Ishikawa (cell line): ENCODE measurements at regions not wholly inside any gene's neighbourhood (a gene's known extent, or its start where the extent isn't known, plus 50 kb on each side); places are given as distances from the start of the nearest gene placed in this dataset.

Source experiments
- CEBPB ChIP-seq: IDR thresholded peaks from 2 replicates; pipeline ENCODE4 v1.6.1; 2012
- CREB1 ChIP-seq: IDR thresholded peaks from 2 replicates; pipeline ENCODE4 v1.6.1; 2012; ENCODE audit warnings: low read depth
- EGR1 ChIP-seq: IDR thresholded peaks from 2 replicates; pipeline ENCODE4 v1.6.1; 2012
- EP300 ChIP-seq: IDR thresholded peaks from 2 replicates; pipeline ENCODE4 v1.6.1; 2012; ENCODE audit warnings: borderline replicate concordance
- FOXM1 ChIP-seq: IDR thresholded peaks from 2 replicates; pipeline ENCODE4 v1.6.1; 2012; ENCODE audit warnings: low read depth, borderline replicate concordance
- NFIC ChIP-seq: IDR thresholded peaks from 2 replicates; pipeline ENCODE4 v1.6.1; 2012
- RAD21 ChIP-seq: IDR thresholded peaks from 2 replicates; pipeline ENCODE4 v1.6.1; 2012; ENCODE audit warnings: low read depth
- TAF1 ChIP-seq: IDR thresholded peaks from 2 replicates; pipeline ENCODE4 v1.6.1; 2012; ENCODE audit warnings: low read depth, mild to moderate bottlenecking
- TCF12 ChIP-seq: IDR thresholded peaks from 2 replicates; pipeline ENCODE4 v1.6.1; 2012; ENCODE audit warnings: low read depth
- TEAD4 ChIP-seq: IDR thresholded peaks from 2 replicates; pipeline ENCODE4 v1.6.1; 2012
- YY1 ChIP-seq: IDR thresholded peaks from 2 replicates; pipeline ENCODE4 v1.6.1; 2012; ENCODE audit warnings: low read depth
- ZBTB7A ChIP-seq: IDR thresholded peaks from 2 replicates; pipeline ENCODE4 v1.6.1; 2012; ENCODE audit warnings: low read depth
- TF ChIP-seq, protein P1 (sequence below): IDR thresholded peaks from 2 replicates; pipeline ENCODE4 v1.6.1; 2012; ENCODE audit warnings: low read depth, mild to moderate bottlenecking
- TF ChIP-seq, protein P2 (sequence below): IDR thresholded peaks from 2 replicates; pipeline ENCODE4 v1.6.1; 2012
- TF ChIP-seq, protein P3 (sequence below): IDR thresholded peaks from 2 replicates; pipeline ENCODE4 v1.6.1; 2012

DNA sequence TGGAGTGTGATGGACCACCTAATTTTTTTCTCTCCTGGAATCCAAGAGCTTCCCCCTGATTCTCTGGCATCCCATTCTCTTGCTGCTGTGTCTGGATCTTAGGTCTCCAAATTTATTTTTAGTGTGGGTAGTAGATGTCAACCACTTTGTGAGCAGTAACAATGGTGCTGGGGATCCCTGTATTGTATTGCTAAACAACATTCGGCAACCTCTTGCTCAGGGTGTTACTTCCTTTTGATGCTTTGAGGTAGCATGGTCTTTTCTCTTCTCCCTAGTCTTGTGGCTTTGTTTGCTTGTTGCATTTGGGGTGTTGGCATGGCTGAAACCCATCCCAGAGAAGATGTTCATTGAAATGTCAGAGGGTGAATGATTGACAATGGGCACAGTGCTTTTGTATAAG, 737.4 kb downstream of the BCL11A start:
- TF ChIP-seq ZBTB7A: no peak
- TF ChIP-seq FOXM1: no peak
- no peak for TF ChIP-seq TAF1
- no peak for TF ChIP-seq CREB1
- no peak for TF ChIP-seq TEAD4
- no peak for TF ChIP-seq CEBPB
- TF ChIP-seq TCF12: no peak
- TF ChIP-seq RAD21: no peak
- TF ChIP-seq EP300: no peak
- TF ChIP-seq, protein P1, sequence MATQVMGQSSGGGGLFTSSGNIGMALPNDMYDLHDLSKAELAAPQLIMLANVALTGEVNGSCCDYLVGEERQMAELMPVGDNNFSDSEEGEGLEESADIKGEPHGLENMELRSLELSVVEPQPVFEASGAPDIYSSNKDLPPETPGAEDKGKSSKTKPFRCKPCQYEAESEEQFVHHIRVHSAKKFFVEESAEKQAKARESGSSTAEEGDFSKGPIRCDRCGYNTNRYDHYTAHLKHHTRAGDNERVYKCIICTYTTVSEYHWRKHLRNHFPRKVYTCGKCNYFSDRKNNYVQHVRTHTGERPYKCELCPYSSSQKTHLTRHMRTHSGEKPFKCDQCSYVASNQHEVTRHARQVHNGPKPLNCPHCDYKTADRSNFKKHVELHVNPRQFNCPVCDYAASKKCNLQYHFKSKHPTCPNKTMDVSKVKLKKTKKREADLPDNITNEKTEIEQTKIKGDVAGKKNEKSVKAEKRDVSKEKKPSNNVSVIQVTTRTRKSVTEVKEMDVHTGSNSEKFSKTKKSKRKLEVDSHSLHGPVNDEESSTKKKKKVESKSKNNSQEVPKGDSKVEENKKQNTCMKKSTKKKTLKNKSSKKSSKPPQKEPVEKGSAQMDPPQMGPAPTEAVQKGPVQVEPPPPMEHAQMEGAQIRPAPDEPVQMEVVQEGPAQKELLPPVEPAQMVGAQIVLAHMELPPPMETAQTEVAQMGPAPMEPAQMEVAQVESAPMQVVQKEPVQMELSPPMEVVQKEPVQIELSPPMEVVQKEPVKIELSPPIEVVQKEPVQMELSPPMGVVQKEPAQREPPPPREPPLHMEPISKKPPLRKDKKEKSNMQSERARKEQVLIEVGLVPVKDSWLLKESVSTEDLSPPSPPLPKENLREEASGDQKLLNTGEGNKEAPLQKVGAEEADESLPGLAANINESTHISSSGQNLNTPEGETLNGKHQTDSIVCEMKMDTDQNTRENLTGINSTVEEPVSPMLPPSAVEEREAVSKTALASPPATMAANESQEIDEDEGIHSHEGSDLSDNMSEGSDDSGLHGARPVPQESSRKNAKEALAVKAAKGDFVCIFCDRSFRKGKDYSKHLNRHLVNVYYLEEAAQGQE: no peak
- TF ChIP-seq NFIC: no peak
- no peak for TF ChIP-seq YY1
- TF ChIP-seq EGR1: no peak
- TF ChIP-seq, protein P2, sequence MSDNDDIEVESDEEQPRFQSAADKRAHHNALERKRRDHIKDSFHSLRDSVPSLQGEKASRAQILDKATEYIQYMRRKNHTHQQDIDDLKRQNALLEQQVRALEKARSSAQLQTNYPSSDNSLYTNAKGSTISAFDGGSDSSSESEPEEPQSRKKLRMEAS: no peak
- TF ChIP-seq, protein P3, sequence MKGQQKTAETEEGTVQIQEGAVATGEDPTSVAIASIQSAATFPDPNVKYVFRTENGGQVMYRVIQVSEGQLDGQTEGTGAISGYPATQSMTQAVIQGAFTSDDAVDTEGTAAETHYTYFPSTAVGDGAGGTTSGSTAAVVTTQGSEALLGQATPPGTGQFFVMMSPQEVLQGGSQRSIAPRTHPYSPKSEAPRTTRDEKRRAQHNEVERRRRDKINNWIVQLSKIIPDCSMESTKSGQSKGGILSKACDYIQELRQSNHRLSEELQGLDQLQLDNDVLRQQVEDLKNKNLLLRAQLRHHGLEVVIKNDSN: no peak

DNA sequence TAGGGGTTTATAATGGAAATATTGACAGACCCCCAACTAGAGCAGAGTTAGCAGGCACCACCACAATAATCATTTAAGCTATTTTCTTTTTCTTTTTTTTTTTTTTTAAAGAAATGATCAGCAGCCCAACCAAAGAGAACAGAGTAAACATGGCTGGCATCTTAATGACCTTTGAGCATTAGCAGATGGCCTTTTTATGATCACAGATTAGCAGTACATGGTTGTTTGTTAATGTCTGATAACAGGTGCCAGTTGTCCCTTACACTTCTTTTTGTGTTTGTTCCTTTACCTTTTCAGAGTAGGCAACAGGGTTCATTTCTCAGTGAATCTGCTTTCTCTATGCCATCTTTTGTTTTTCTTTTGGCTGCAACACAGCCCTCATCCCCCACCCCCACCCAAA, 747.0 kb downstream of the BCL11A start:
- TF ChIP-seq EGR1 (no peak), ZBTB7A (no peak), TAF1 (no peak), CREB1 (no peak), RAD21 (no peak), TEAD4 (no peak), CEBPB (no peak), EP300 (no peak), NFIC (no peak), TCF12 (no peak), FOXM1 (no peak), YY1 (no peak)
- TF ChIP-seq, protein P2: no peak
- TF ChIP-seq, protein P1: no peak
- TF ChIP-seq, protein P3: no peak

DNA sequence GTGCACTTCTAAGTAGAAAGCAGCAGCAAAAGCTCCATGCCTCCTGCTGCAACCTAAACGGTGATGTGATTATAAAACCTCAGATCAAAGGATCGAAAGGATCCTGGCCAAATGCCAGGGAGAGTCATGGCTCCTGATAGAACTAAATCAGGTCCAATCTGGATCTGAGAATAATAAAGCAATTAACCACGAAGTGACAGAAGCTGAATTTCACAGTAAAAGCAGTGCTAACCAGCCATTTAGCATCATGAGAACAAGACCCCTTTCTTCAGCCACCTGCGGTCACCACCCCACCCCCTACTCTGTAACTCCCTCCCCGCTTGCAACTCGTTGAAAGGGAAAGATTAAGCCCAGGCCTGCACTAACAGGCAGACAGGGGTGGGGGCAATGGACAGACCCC, 748.7 kb downstream of the BCL11A start:
- TF ChIP-seq EP300 (no peak), RAD21 (no peak), CEBPB (no peak), CREB1 (no peak), YY1 (no peak), TAF1 (no peak), TEAD4 (no peak), FOXM1 (no peak)
- TF ChIP-seq, protein P2: no peak
- TF ChIP-seq, protein P1: no peak

DNA sequence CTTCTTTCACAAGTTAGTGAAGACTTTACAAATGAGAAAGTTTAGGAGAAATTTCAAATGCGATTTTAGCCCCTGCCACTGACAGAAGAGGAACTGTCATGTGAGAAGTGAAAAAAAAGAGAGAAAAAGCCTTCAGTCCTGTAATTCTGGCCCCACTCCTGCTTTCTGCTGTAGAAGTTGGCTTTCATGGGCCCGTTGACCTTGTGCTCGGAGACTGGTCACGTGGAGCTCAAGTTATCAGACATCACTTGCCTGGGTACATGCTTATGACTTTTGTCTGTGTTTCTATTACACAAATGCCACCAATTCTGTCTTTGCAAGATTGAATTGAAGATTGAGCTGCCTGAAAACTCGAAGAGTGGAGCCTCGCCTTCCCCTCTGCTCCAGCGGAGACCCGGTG, 749.9 kb downstream of the BCL11A start:
- TF ChIP-seq CREB1 (no peak), TAF1 (no peak), EGR1 (no peak)
